GM21447 (cell line): ENCODE measurements at regions not wholly inside any gene's neighbourhood (a gene's known extent, or its start where the extent isn't known, plus 50 kb on each side); places are given as distances from the start of the nearest gene placed in this dataset.

ENCODE experiments used
- ATAC-seq: cut with Tn5 transposase; IDR thresholded peaks from one replicate; pipeline ENCODE4 v1.9.1; 2021; ENCODE audit not compliant: unreplicated experiment

DNA sequence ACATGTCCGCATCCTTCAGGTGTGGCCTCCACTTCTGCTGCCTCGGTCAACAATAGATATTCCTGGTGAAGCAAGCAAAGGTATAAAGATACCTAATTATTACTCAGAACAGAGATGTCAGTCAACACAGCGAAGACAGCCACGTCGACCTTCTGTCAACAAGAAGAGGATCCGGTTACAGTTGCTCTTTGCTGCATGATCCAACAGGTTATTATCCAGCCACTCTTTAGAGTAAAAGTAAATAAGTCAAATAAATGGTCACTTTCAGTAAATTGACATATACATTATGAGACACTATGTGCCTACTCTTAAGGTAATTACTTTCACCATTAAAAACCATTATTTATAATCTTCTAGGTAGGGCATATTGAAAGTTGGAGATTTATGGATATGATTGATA lies 356.8 kb upstream of the ATP11B start:
- ATAC-seq: no peak

DNA sequence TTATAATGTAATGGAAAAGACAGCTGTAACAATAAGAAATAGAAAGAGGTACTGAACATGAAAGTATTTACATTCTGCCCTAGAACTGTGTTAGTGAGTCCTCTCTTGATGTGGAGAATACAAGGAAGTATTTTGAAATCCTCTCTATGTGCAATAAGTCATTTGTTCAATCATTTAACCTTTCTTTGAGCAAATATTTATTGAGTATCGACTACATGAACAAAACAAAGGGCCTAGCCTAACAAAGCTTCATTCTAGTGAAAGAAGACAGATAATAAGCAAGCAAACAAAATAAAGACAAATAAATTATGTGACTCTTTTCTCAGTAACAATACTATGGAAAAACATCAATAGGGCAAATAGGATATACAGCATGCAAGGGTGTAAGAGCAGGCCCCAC lies 354.9 kb upstream of the ATP11B start:
- no peak for ATAC-seq

DNA sequence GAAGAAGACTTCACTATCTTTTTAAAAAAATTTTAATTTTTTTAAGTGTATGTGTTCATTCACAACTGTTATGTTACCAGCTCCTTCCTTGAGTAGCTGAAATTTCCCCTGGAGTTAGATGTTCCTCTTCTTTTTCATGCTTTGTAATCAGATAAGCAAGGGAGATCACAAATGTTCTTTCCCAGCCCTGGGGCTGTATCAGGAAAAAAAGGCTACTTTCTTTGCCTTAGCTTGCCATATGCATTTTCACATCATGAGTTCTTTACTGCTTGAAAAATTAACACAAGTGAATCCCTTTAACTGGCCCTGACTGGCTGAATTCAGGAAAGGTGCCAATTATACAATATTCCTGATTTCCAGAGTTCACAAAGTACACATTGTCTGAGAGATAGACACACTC lies 353.2 kb upstream of the ATP11B start:
- ATAC-seq: no peak

DNA sequence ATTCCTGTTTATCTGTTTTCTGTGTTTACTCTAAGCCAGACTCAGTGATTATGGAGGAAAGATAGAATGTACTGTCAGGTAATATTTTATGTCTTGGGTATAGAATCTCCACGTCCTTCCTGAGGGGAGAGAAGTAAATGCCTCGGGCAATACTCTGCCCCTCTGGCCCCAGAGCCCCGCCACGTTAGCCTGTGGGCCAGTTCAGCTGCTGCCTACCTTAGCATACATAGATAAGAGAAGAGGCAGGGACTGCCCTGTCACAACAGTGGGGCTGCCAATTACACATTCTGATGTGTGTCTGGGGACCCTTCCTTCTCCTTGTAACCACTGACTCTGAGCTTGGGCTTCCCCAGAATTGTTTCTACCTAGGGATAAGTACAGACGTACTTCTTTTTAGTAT lies 347.7 kb upstream of the ATP11B start:
- no peak for ATAC-seq

DNA sequence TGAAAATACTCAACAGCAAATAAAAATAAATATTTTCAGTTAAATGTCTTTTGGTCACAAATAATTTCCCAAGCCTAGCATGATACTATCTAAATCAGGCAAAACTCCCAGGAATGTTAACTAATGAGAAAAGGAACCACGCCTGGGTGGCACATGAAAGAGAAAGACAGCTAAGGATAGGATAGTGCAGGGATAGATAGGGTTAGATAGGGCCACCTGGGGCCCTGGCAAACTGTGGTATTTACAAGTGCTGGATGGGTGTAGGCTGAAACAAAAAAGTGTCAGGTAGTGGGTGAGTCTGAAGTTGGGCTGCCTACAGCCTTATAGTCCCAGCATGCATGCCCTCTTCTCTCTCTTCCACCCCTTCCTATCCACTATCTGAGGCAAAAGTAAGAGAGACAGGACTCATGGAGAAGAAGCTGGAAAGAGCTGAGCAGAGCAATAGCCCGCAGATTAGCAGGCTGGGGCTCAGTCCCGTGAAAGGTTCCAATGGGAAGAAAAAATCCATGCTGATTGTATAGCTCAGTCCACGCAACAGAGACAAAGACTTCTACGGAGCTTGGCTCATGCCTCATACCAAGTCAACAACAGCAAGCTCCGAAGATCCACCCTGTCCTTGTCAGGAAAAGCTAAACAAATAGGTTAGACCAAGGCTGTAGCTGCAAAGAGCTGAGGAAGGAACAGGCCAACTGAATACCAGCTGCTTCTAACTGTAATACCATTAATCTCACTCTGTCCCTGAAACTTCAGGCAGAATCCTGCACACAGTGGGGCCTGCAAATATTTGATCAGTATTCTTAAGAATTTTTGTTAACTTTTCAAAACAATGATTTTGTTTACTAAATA lies 342.1 kb upstream of the ATP11B start:
- ATAC-seq: no peak

DNA sequence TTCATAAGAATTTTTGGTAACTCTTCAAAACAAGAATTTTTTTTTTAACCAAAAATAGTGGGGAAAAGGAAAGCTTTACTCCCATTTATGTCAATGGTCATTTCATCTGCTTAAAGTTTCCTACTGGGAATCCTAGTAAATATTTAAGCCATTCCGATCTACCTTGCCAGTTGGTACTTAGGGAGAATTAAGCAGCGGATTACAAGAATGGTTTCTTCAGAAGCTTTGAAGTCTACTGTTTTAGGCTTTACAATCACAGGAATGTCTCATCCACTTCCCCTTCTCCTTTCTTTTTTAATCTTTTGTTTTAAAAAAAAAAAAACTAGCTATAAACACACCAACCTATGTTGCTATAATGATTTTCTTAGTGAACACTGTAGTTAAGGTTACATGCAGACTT lies 341.4 kb upstream of the ATP11B start:
- no peak for ATAC-seq

DNA sequence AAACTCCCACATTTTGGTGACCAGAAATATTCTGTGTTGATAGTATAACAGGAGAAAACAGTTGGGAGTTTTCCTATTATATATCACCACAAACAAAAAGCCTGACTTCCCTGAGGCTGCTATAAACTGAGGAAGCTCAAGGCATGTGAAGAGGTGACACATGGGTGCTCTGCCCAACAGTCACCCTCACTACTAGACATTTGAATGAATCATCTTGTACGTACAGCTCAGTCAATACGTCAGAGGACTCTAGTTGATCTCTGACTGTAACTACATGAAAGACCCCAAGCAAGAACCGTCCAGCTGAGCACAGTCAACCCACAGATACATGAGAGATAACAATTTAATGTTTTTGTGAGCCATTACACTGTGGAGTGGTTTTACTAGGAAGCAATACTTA lies 338.3 kb upstream of the ATP11B start:
- no peak for ATAC-seq

DNA sequence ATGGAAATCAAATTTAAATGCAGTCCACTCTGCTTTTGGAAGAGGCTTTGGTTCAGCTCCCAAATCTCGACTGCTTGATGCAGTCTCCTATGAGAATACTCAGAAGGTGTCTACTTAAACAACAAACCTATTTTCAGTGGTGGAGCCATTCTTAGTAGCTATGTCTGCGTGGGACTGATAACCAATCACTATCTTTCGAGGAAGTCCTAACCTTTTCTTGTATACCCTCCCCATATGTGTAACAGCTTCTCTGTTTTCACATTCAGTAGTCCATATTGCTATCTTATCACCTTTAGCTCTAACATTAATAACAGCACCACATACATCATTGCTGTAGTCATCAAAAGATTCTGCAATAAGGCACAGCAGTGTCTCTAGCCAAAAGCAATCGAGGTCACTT lies 333.0 kb upstream of the ATP11B start:
- no peak for ATAC-seq

DNA sequence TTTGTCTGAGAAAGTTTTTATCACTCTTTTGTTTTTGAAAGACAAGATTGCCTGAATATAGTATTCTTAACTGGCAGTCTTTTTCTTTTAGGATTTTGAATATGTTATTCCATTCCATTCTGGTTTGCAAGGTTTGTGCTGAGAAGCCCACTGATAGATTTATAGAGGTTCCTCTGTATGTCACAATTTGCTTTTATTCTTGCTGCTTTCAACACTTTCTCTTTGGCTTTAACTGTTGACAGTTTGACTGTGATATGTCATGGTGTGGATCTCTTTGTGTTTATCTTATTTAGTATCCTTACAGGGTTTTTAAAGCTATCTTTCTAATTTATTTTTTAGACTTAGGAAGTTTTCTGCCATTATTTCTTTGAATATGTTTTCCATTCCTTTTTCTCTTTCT lies 331.2 kb upstream of the ATP11B start:
- no peak for ATAC-seq

DNA sequence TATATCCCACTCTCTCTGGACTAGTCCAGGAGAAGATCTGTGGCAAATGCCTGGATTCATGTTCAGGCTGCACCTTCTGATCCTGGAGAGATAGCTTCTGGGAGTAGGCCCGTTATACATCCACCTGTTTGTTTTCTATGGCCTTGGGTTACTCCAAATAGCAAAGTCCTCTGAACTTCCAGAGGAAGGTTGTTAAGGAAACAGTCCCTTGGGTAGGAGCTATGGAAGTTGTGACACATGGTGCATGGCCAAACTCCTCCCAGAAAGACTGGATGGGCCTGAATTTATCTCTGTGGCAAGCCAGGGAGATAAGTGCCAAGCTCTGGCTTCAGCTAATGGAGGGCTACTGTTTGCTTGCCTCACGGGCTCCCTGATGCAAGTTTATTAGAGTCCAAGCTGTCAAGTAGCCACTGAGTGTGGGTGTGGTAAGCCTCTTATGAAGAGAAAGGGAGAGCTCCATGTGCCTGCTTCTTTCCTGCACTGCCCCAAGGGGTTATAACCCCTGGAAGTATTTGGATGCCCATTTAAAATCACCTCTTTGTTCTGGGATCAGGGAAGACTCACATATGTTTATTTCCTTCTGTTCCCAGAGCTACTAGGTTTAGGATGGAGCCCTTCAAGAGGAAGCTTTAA lies 328.7 kb upstream of the ATP11B start:
- ATAC-seq: no peak

DNA sequence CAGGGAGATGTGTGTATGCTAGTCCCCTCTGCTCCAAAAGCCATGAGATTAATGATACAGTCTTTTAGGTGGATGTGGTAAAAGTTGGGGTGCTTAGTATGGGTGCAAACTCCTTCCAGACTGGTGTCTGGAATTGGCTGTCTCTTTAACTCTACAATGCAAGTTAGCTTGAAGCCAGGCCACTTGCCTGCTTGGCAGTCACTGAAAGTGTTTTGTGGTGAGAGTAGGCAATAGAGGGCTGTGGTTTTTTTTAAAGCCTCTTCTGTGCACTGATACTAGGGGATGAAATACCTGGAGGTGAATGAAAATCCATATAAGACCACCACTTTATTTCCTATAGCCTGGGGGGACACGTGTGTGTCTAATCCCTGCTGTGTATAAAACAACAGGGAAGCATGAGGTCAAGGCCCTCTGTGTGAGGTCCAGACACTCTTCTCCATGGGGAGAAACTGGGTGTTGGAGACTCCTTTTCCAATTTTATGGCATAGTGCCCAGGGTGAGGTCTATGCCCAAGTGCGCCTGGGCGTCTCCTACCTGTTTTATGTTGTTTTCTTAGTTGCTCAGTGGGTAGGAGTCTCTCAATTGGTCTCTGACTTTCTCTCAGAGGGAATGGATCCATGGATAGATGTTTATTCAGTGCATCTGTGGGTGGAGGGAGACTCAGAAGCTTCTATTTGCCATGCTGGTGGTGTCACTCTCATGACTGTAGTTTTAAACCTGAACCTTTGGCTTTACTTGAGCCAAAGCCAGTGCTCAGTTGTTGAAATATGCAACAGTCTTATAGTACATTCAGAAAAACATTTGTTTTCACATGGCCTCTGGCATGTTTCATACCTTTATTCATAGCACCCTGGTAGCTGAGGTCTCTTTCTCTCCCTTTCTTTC lies 327.8 kb upstream of the ATP11B start:
- no peak for ATAC-seq

DNA sequence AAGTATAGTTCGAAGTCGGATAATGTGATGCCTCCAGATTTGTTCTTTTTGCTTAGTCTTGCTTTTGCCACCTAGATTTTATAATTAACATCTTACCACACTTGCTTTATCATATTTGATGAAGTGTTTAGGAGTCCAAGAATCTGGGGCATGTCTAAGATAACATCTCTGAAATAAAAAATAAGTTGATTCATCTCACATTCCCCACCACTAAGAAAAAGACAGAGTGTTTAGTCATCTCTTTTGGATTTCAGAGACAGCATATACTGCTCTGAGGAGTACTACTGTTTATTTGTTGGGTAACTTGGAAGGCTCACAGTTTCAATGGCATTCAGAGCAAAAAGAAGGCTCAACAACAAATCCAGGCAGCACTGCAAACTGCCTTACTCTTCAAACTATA lies 324.2 kb upstream of the ATP11B start:
- no peak for ATAC-seq

DNA sequence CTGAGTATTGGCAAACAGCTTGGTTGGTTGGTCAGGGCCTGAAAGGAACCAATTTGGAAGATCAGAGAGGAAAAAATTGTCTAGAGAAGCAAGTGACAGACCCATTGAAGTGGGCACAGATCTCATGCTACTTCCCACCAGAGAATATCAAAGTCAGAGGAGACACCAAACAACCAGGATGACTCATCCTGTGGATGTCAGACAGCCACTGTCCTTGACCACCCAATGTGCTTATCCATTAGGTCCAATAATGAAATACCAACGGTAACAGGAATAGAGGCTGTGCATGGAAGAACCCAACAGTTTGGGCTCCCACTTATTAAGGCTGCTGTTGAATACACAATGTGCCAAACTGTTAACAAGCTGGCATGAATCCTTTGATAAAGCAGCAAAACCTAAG lies 323.1 kb upstream of the ATP11B start:
- no peak for ATAC-seq

DNA sequence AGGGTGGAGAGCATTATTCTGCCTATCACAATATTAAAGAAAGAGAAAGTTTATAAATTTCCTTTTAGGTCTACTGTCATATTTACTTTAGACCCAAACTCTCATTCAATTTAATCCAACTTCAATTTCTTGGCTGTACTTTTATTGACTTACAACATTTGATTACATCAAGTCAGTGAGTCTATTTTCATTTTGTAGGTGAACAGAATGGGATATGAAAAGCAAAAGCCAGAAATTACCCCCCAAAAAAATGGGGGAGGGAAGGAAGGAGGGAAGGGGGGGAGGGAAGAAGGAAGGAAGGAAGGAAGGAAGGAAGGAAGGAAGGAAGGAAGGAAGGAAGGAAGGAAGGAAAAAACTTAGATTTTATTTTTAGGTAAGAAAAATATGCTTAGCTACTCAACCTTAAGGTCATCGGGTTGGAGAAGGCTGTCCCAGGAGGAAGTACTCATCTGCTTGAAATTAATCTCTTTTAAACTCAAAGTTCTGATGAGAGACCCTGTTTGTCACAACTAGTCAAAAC lies 320.1 kb upstream of the ATP11B start:
- ATAC-seq: no peak

DNA sequence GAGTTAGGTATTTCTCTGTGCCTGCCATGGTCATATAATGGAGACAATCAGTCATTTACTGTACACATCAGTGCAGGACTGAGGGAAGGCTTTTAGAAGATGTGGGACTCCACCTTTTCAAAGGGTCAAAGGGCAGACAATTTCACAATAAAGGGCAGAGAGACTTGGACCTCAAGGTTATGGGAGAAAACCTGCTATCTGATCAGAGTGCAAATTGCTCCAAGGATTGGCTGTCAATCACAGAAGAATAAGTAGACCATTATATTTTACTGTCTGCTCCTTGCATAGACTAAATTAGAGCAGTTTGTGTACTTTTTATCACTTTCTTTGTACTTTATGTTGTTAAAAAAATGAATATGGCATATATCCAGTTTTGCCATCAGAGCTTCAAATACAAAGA lies 314.9 kb upstream of the ATP11B start:
- no peak for ATAC-seq

DNA sequence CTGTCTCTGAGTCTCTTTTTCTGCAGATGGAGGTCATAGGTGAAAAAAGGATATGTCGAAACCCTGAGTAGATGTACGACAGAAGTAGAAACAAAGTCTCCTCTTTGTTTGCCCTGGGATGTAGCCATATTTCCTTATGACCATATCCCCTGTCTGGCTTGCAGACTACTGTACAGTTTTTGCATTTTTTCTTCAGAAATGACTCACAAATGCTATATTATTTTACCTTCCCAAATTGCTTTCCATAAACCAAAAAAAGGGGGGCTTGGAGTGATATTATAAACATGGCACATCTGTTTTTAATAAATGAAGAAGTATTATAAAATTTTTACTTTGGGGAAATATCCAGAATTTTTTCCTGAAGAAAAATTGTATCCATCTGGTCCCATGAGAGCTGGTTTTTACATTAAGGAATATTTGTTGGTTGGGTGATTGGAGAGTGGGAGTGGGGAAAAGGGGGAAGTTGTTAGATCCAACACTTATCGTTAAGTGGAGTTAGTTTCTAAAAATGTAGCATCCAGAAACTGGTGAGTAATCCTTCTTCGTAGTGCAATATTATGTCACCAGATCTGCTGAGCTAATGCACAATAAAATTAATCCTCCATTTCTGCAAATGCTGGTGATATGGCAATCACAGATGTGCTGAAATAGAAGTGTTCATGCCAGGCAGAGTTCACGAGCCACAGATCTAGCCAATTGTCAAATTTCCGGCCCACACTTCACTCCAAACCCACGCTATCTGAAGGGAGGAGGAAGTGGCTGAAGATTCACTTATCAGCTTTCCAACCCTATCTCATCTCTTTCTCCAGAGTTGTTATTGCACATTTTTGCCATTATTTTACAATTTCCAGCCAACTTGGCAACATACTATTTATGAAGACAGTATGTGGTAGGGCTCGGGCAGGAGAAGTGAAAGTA lies 313.6 kb upstream of the ATP11B start:
- ATAC-seq: no peak

DNA sequence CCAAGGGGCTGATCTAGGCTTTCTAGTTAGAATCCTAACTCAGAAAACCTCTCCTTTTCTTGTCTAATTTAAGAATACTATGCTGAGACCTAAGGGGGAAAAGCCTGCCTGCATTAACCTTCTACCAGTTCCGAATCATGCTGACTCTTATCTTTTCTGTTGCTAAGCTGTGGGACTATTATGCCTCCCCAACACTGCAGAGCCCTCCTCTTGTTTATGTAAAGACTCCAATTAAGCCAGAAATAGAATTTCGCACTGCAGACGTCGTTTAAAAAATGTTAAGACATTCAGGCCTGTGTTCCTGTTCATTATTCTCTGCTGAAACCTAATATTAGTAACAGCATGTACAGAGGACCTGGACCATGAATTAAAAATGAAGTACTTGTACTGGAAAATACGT lies 310.6 kb upstream of the ATP11B start:
- no peak for ATAC-seq

DNA sequence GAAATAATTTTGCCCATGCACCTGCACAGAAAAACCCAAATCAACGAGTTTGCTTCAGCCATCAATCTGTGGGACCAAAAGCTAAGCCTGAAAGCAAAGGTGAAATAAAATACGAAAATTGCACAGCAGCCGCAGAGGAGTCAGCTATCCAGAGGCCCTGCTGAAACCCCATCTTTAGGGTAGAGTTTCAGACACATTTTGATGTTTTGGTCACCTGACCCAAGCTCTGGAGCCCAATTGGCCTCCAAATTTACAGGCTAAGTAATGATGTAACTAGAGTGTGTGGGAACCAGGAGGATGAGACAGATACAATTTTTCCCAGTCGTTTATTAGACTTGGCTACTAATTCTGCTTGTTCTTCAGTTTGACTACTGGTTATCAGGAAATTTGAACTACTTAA lies 308.6 kb upstream of the ATP11B start:
- no peak for ATAC-seq

DNA sequence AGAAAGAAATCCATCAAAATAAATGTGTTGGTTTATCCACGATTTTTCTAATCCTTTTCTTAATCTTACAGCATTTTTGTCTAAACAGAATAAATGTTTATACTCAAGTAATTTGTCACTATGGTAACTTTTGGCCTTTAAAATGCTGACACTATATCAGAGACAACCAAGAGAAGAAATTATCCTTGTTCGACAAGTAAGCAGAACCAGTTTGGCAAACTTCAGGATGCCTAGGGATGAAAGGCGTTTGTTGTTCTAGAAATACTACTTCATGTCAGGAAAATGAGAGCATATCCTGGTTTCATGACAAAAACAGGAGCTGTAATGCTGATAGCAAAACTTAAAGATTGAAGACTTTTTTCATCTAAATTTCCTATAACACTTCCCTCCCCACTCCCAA lies 308.0 kb upstream of the ATP11B start:
- ATAC-seq: no peak

DNA sequence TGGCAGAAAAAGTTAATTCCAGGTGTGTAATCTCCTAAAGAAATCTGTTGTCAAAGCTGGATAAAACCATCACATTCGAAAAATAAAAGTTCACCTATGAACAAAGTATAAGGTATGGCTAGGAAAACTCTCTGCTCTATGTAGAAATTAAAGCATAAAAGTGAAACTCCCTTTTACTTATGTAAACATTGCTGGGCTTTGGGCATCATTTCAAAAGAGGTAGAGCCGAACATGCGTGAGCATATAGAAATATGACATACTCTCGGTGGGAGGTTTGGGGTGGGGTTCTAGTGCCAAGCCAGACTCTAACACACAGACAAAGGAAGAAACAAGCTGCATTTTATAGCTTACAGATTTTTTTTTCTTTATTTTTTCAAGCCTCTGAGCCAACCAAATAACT lies 306.8 kb upstream of the ATP11B start:
- ATAC-seq: no peak

DNA sequence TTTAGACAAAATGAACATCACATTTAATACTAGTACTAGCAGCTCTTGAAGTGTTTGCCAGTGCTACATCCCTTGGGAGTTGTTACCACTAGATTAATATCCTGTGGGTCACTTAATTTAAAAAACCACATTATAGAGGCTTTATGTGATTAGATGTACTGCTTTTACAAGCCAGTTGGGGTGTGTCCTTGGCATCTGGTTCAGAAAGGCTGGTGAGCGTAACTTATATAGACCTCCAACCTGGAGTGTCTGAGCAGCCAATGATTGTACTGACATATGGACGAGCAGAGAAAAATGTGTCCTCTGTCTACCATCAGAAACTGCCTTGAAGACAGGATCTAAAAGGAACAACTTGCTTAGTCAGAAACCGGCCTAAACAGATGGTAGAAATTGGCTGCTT lies 306.2 kb upstream of the ATP11B start:
- no peak for ATAC-seq
